CD14-positive monocyte (primary cell): ENCODE measurements at regions not wholly inside any gene's neighbourhood (a gene's known extent, or its start where the extent isn't known, plus 50 kb on each side); places are given as distances from the start of the nearest gene placed in this dataset.

ENCODE experiments used
- DNase-seq, 3 donors: peaks; one replicate each; pipeline ENCODE4 v3.0.0-alpha.2; 2011 to 2022
- H2AFZ ChIP-seq: 2 replicates; pipeline ENCODE4 v1.6.0; 2012; ENCODE audit warnings: mild to moderate bottlenecking, low read depth, low read length, inconsistent platforms; ENCODE audit not compliant: insufficient read depth, poor library complexity, severe bottlenecking
- H3K27ac ChIP-seq, 2 donors: 1 replicate in 1 of 2; 2 replicates in 1 of 2; pipeline ENCODE4 v1.5.1; 2012 to 2013; ENCODE audit warnings: low read length in 2 of 2, control low read depth in 1 of 2, inconsistent platforms in 1 of 2, low read depth in 1 of 2, mild to moderate bottlenecking in 1 of 2
- H3K27me3 ChIP-seq, 2 donors: one replicate each; pipeline versions ENCODE4 v1.6.0 to v1.6.1; 2011 to 2013; ENCODE audit warnings: low read length in 2 of 2; ENCODE audit not compliant: control insufficient read depth in 2 of 2, insufficient read depth in 2 of 2
- H3K36me3 ChIP-seq, 2 donors: replicated peaks in 1 of 2; 1 replicate in 1 of 2; 2 replicates in 1 of 2; pipeline versions ENCODE4 v1.5.1 to v1.6.1; 2012 to 2013; ENCODE audit warnings: low read length in 2 of 2, control low read depth in 1 of 2, inconsistent platforms in 1 of 2, mild to moderate bottlenecking in 1 of 2; ENCODE audit not compliant: insufficient read depth in 2 of 2, control insufficient read depth in 1 of 2
- H3K4me1 ChIP-seq, 2 donors: 1 replicate in 1 of 2; 2 replicates in 1 of 2; pipeline versions ENCODE4 v1.5.1 to v1.6.1; 2012 to 2013; ENCODE audit warnings: low read length in 2 of 2, control low read depth in 1 of 2, inconsistent platforms in 1 of 2, mild to moderate bottlenecking in 1 of 2, moderate library complexity in 1 of 2; ENCODE audit not compliant: insufficient read depth in 2 of 2, control insufficient read depth in 1 of 2
- H3K4me2 ChIP-seq: replicated peaks from 2 replicates; pipeline ENCODE3; 2012; ENCODE audit warnings: low read length, moderate library complexity, mild to moderate bottlenecking; ENCODE audit not compliant: poor library complexity, severe bottlenecking; ENCODE audit errors: extremely low read depth
- H3K4me3 ChIP-seq, 3 experiments: fragments of 200-600 bp in 1 of 3; sonication (generic) in 1 of 3; replicated peaks in 1 of 3; 1 replicate in 2 of 3; 2 replicates in 1 of 3; pipeline ENCODE4 v1.5.1; 2011 to 2013; ENCODE audit warnings: low read length in 3 of 3, mild to moderate bottlenecking in 3 of 3, control low read depth in 2 of 3, low read depth in 2 of 3, inconsistent platforms in 1 of 3, moderate library complexity in 1 of 3
- H3K79me2 ChIP-seq: 2 replicates; pipeline ENCODE4 v1.6.0; 2012; ENCODE audit warnings: mild to moderate bottlenecking, control low read depth, inconsistent platforms, low read length, moderate library complexity; ENCODE audit not compliant: insufficient read depth
- H3K9ac ChIP-seq: 2 replicates; pipeline ENCODE4 v1.6.0; 2017; ENCODE audit warnings: low read length, mild to moderate bottlenecking; ENCODE audit not compliant: insufficient read depth, poor library complexity, severe bottlenecking
- H3K9me3 ChIP-seq, 2 donors: replicated peaks in 1 of 2; 1 replicate in 1 of 2; 2 replicates in 1 of 2; pipeline versions ENCODE4 v1.5.1 to v1.6.1; 2012 to 2013; ENCODE audit warnings: low read length in 2 of 2, control low read depth in 1 of 2; ENCODE audit not compliant: control insufficient read depth in 1 of 2, insufficient read depth in 1 of 2
- H4K20me1 ChIP-seq: 2 replicates; pipeline ENCODE4 v1.6.0; 2012; ENCODE audit warnings: mild to moderate bottlenecking, low read length, control low read depth, moderate library complexity; ENCODE audit not compliant: insufficient read depth
- H3K27ac Mint-ChIP-seq, 7 donors: one replicate each; pipeline ENCODE4 v1.8.0; 2020; ENCODE audit warnings: mild to moderate bottlenecking in 7 of 7, mixed read lengths in 7 of 7, moderate library complexity in 6 of 7, inconsistent platforms in 2 of 7
- H3K27me3 Mint-ChIP-seq, 3 donors: one replicate each; pipeline ENCODE4 v1.8.0; 2021 to 2022; ENCODE audit warnings: low read depth in 3 of 3, mild to moderate bottlenecking in 3 of 3, mixed read lengths in 3 of 3, moderate library complexity in 3 of 3, inconsistent platforms in 1 of 3
- H3K36me3 Mint-ChIP-seq, 2 donors: one replicate each; pipeline ENCODE4 v1.8.0; 2020; ENCODE audit warnings: mixed read lengths in 2 of 2, inconsistent platforms in 1 of 2, mild to moderate bottlenecking in 1 of 2
- H3K4me1 Mint-ChIP-seq: one replicate; pipeline ENCODE4 v1.8.0; 2020; ENCODE audit warnings: mild to moderate bottlenecking, mixed read lengths
- H3K4me3 Mint-ChIP-seq, 2 donors: one replicate each; pipeline ENCODE4 v1.8.0; 2020; ENCODE audit warnings: mild to moderate bottlenecking in 2 of 2, mixed read lengths in 2 of 2, moderate library complexity in 1 of 2
- H3K9me3 Mint-ChIP-seq, 7 donors: one replicate each; pipeline ENCODE4 v1.8.0; 2020 to 2022; ENCODE audit warnings: mixed read lengths in 7 of 7, mild to moderate bottlenecking in 6 of 7, moderate library complexity in 6 of 7, inconsistent platforms in 2 of 7
- WGBS: methylation state at CpG from one replicate; pipeline ENCODE4 v1.1.5; 2013; ENCODE audit warnings: missing lambda C conversion rate; ENCODE audit not compliant: insufficient coverage; 5-methylcytosine and 5-hydroxymethylcytosine counted together
- intact Hi-C, 2 donors: fragments of 100-400 bp; cut with micrococcal nuclease; formaldehyde crosslinking; loops; one replicate each; pipeline versions ENCODE4 v1.15.0 to v1.15.1; 2023
- TF ChIP-seq, protein P1 (sequence below): fragments of 200-600 bp; IDR thresholded peaks from one replicate; pipeline ENCODE4 v1.8.0; 2022; ENCODE audit warnings: antibody characterized with exemption, mild to moderate bottlenecking

DNA sequence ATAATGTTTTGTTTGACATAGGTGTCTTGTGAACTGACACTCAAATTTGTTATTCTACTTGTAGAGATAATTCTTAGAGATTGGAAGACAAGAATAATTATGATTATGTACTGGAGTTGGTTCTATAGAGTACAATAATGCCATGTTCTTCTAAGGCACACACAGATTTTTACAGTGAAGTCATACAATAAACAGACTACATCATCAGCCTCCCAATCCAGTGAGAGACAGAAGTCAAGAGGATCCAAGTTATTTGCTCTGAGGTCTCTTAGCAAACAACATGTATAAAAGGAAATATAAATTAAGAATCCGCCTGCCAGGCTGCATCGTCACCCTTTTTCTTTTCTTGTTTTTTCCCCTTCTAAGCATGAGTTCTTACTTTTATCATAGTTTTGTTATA lies 613.5 kb upstream of the SETBP1 start:
- Histone ChIP-seq H3K9me3 (no peaks in the 10 kb centered on the region), H3K79me2 (no peaks in the 10 kb centered on the region), H3K4me1 (no peaks in the 10 kb centered on the region), H3K4me3 (no peak overlapping the region), H3K27me3 (no peaks in the 10 kb centered on the region), H3K4me2 (no peak overlapping the region), H3K27ac (no peak overlapping the region), H3K9ac (no peak overlapping the region), H4K20me1 (no peaks in the 10 kb centered on the region), H2AFZ (no peak overlapping the region), H3K36me3 (no peaks in the 10 kb centered on the region)
- peaks cover 0 to 2% (median 1%) of the 10 kb centered on the region in 3 donors for H3K27me3 Mint-ChIP-seq
- no peak overlapping the region for H3K27ac Mint-ChIP-seq
- H3K36me3 Mint-ChIP-seq: no peaks in the 10 kb centered on the region
- TF ChIP-seq, protein P1, sequence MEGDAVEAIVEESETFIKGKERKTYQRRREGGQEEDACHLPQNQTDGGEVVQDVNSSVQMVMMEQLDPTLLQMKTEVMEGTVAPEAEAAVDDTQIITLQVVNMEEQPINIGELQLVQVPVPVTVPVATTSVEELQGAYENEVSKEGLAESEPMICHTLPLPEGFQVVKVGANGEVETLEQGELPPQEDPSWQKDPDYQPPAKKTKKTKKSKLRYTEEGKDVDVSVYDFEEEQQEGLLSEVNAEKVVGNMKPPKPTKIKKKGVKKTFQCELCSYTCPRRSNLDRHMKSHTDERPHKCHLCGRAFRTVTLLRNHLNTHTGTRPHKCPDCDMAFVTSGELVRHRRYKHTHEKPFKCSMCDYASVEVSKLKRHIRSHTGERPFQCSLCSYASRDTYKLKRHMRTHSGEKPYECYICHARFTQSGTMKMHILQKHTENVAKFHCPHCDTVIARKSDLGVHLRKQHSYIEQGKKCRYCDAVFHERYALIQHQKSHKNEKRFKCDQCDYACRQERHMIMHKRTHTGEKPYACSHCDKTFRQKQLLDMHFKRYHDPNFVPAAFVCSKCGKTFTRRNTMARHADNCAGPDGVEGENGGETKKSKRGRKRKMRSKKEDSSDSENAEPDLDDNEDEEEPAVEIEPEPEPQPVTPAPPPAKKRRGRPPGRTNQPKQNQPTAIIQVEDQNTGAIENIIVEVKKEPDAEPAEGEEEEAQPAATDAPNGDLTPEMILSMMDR: no peak
- H3K4me3 Mint-ChIP-seq: no peak overlapping the region
- intact Hi-C loops: no loop called here
- H3K9me3 Mint-ChIP-seq: peaks cover 0 to 4% (median 0%) of the 10 kb centered on the region in 7 donors
- H3K4me1 Mint-ChIP-seq: no peaks in the 10 kb centered on the region
- no peak for DNase-seq
- no CpG with 5 or more reads among the region's 2 CpGs for WGBS

DNA sequence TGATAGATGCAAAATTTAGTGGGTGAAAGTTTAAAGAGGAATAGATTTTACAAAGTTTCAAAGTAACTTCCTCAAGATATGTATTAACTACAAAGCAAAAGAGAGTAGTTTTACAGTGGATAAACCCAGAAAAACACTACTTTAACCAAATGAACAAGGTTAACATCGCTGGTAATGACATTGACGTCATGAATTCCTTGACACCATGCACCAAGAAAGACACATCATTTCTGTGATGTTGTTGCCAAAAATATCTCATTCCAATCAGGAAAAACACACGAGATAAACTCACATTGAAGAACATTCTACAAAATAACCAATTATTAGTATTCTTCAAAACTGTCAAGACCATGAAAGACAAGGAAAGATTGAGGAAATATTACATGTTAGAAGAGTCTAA lies 605.6 kb upstream of the SETBP1 start:
- Histone ChIP-seq H2AFZ (no peak overlapping the region), H3K27me3 (no peaks in the 10 kb centered on the region), H4K20me1 (no peaks in the 10 kb centered on the region), H3K9me3 (no peaks in the 10 kb centered on the region), H3K27ac (no peak overlapping the region), H3K4me2 (no peak overlapping the region), H3K4me1 (no peaks in the 10 kb centered on the region), H3K9ac (no peak overlapping the region), H3K79me2 (no peaks in the 10 kb centered on the region), H3K4me3 (no peak overlapping the region), H3K36me3 (no peaks in the 10 kb centered on the region)
- no peak overlapping the region for H3K4me3 Mint-ChIP-seq
- TF ChIP-seq, protein P1: no peak
- intact Hi-C loops: no loop called here
- H3K27ac Mint-ChIP-seq: no peak overlapping the region
- no peaks in the 10 kb centered on the region for H3K9me3 Mint-ChIP-seq
- no peaks in the 10 kb centered on the region for H3K36me3 Mint-ChIP-seq
- WGBS: 90% methylated on average over 2 of the region's 3 CpGs
- no peak for DNase-seq
- H3K4me1 Mint-ChIP-seq: no peaks in the 10 kb centered on the region
- peaks cover 0 to 4% (median 2%) of the 10 kb centered on the region in 3 donors for H3K27me3 Mint-ChIP-seq
